ENCODE measurements at regions not wholly inside any gene's neighbourhood (a gene's known extent, or its start where the extent isn't known, plus 50 kb on each side); places are given as distances from the start of the nearest gene placed in this dataset.
"Not testable (repeated sequence)": the region's sequence is repeated elsewhere in the genome, so short reads cannot be mapped to it uniquely, and the experiment has no call there.

DNA sequence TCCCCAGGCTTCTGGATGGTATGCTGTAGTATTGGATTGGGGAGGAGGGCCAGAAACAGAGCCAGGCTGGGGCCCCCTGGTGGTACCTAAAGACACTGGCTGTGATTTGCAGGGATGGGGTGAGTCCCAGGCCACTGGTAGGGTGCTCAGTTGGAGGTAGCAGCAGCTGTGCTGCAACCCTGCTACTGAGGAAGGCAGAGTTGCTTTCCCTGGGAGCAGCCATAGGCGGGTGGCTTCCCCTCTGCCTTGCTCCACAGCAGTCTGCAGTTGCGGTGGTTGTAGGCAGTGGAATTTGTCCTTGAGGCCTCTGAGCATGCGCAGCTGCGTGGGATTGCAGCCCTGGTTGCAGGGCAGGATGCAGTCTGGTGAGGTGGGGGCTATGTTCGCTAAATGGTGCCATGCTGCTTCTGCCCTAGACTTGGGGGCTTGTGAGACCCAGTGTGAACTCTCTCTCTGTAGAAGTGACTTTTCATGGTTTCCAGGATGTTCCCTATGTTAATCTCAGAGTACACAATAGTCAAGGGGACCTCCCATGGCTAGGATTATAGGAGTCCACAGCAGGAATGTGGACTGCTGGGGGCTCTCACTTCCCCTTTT lies 443.5 kb downstream of the XIRP2 start:
- no peak overlapping the region for H3K4me3 ChIP-seq (ENCODE audit: low read depth, low read length)
- no peak for TF ChIP-seq CTCF (IDR thresholded peaks at IDR 0.05; ENCODE audit: low read depth, low read length)

GRCh38 chr2:167328808-167329207 lies 440.5 kb downstream of the XIRP2 start:
- not testable (repeated sequence) for H3K4me3 ChIP-seq (ENCODE audit: low read depth, low read length)

GRCh38 chr2:167322795-167323194 lies 434.5 kb downstream of the XIRP2 start:
- no peak for TF ChIP-seq CTCF (IDR thresholded peaks at IDR 0.05; ENCODE audit: low read depth, low read length)
- H3K4me3 ChIP-seq (ENCODE audit: low read depth, low read length): no peak overlapping the region

DNA sequence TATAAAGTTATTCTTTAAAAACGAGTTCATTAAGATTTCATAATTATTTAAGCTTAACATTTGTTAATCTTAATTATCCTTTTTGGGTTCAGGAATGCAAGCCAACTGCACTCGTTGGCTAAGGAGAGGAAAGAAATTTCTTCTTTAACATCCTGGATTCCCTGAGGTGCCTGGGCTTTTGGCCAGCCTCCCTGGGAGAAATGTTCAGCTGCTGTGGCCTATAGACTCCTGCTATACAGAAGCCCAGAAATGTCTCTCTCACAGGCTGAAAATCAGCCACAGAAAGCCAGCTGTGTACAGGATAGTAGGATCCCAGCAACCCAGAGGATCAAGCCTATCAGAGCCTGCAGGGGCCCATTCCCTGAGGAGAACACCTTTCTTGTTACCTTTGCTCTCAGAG lies 430.3 kb downstream of the XIRP2 start:
- no peak for TF ChIP-seq CTCF (IDR thresholded peaks at IDR 0.05; ENCODE audit: low read depth, low read length)
- no peak overlapping the region for H3K4me3 ChIP-seq (ENCODE audit: low read depth, low read length)

DNA sequence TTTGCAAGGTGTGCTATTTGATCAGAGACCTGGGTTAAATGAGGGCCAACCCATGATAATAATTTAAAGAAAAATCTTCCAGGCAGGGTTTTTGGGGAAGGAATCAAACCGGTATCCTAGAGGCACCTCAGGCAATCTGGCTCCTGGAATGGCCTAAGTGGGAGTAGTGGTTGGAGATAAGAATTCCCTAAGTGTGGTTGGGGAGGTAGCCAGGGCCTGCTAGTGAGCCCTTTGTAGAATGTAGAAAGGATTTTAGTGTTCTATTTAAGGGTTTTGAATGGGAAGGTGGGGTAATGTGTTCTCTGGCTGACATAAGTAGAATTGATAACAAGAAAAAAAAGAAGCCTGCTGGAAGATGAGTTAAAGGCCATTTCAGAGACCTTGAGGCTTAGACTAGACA lies 422.2 kb downstream of the XIRP2 start:
- no peak for TF ChIP-seq CTCF (IDR thresholded peaks at IDR 0.05; ENCODE audit: low read depth, low read length)
- H3K4me3 ChIP-seq (ENCODE audit: low read depth, low read length): no peak overlapping the region

All from WI38 (cell line).